Activated CD8-positive, alpha-beta T cell treated with anti-CD3 and anti-CD28 coated beads, Interleukin-2, amount 10 ng/mL, durations not matched to agents 7 days and 5 days (primary cell): ENCODE measurements at regions not wholly inside any gene's neighbourhood (a gene's known extent, or its start where the extent isn't known, plus 50 kb on each side); places are given as distances from the start of the nearest gene placed in this dataset.

ENCODE experiments used
- ATAC-seq: fragments of 150-1000 bp; cut with Tn5 transposase; one replicate; pipeline ENCODE4 v1.10.0; 2021; ENCODE audit warnings: moderate library complexity
- CTCF ChIA-PET: fragments of 350-600 bp; sonication (Branson Sonifier 250); formaldehyde crosslinking; loops from one replicate; lab custom pipeline; 2021; ENCODE audit warnings: antibody characterized with exemption; lab: Charles Lee
- POLR2A ChIA-PET: fragments of 350-600 bp; sonication (Branson Sonifier 250); formaldehyde crosslinking; loops from one replicate; lab custom pipeline; 2021; ENCODE audit warnings: antibody characterized with exemption; lab: Charles Lee
- DNase-seq: peaks from one replicate; pipeline ENCODE4 v3.0.0-alpha.2; 2020
- H3K27ac Mint-ChIP-seq: one replicate; pipeline ENCODE4 v1.8.0; 2021; ENCODE audit warnings: mild to moderate bottlenecking, mixed read lengths
- H3K27me3 Mint-ChIP-seq: one replicate; pipeline ENCODE4 v1.8.0; 2021; ENCODE audit warnings: low read depth, mixed read lengths
- H3K36me3 Mint-ChIP-seq: one replicate; pipeline ENCODE4 v1.8.0; 2021; ENCODE audit warnings: low read depth, mixed read lengths
- H3K4me1 Mint-ChIP-seq: one replicate; pipeline ENCODE4 v1.8.0; 2021; ENCODE audit warnings: low read depth, mixed read lengths
- H3K4me3 Mint-ChIP-seq: one replicate; pipeline ENCODE4 v1.8.0; 2021; ENCODE audit warnings: mild to moderate bottlenecking, mixed read lengths
- H3K9me3 Mint-ChIP-seq: one replicate; pipeline ENCODE4 v1.8.0; 2022; ENCODE audit warnings: mixed read lengths; ENCODE audit not compliant: insufficient read depth

DNA sequence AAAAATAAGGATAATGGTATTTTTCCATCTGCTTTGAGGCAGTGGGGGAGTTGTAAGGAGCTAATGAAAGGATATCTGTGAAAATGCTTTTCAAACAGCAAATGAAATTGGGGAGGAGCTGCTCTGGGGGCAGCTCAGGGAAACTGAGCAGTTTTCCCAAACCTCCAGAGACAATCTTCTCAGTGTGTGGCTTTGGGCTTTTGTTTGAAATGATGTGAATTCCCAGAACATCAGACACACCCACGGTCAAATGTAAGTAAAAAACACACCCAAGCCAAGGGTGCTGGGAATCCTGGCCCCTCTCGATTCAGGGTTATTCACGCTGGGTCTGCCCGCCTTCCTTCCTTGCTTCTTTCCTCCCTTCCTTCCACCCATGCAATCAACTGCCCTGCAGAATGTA lies 512.6 kb downstream of the BNC2 start:
- no peak overlapping the region for H3K27ac Mint-ChIP-seq
- POLR2A ChIA-PET: no interaction called here

DNA sequence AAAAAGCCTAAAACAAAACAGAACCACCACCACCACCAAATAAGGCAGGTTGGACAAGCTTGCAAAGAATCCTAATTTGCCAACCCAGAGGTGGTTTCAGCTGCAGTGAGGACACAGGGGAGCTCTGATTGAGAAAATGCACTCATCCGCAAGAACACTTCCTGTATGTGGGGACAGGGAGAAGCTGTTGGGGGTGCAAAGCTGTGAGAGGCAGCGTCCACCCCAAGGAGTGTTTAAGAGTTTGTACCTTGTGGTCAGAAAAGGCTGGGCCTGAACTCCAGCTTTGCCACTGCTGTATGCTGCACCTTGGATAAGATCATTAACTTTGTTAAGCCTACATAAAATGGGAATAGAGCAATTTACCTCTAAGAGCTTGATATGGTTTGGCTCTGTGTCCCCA lies 511.7 kb downstream of the BNC2 start:
- ATAC-seq: no peak
- H3K27me3 Mint-ChIP-seq: no peaks in the 10 kb centered on the region
- no peaks in the 10 kb centered on the region for H3K9me3 Mint-ChIP-seq
- no peaks in the 10 kb centered on the region for H3K4me1 Mint-ChIP-seq
- POLR2A ChIA-PET: no interaction called here
- H3K4me3 Mint-ChIP-seq: no peak overlapping the region
- H3K36me3 Mint-ChIP-seq: no peaks in the 10 kb centered on the region
- CTCF ChIA-PET: no interaction called here
- no peak overlapping the region for H3K27ac Mint-ChIP-seq
- DNase-seq: no peak

More for the DNA sequence above, 512.6 kb downstream of the BNC2 start:
- no peaks in the 10 kb centered on the region for H3K9me3 Mint-ChIP-seq
- H3K4me1 Mint-ChIP-seq: no peaks in the 10 kb centered on the region
- DNase-seq (no peak), ATAC-seq (no peak)
- H3K36me3 Mint-ChIP-seq: no peaks in the 10 kb centered on the region
- CTCF ChIA-PET: no interaction called here
- no peak overlapping the region for H3K4me3 Mint-ChIP-seq
- no peaks in the 10 kb centered on the region for H3K27me3 Mint-ChIP-seq
